CD4-positive, alpha-beta T cell treated with Interleukin-10 for 1 hour (primary cell): ENCODE measurements at regions not wholly inside any gene's neighbourhood (a gene's known extent, or its start where the extent isn't known, plus 50 kb on each side); places are given as distances from the start of the nearest gene placed in this dataset.

ENCODE experiments used
- DNase-seq: peaks from one replicate; pipeline ENCODE4 v3.0.0-alpha.2; 2020

GRCh38 chr3:177729956-177730681 lies 532.8 kb upstream of the TBL1XR1 start:
- no peak for DNase-seq

GRCh38 chr3:177730814-177731213 lies 533.5 kb upstream of the TBL1XR1 start:
- no peak for DNase-seq

- DNase-seq = no peak
Measured at GRCh38 chr3:177731644-177732268, 534.5 kb upstream of the TBL1XR1 start.

- no peak for DNase-seq
Measured at GRCh38 chr3:177733233-177733632, 536.0 kb upstream of the TBL1XR1 start.

GRCh38 chr3:177733936-177734335 lies 536.7 kb upstream of the TBL1XR1 start:
- DNase-seq = no peak

GRCh38 chr3:177735431-177735830 lies 538.1 kb upstream of the TBL1XR1 start:
- DNase-seq = no peak

GRCh38 chr3:177739461-177739860 lies 542.2 kb upstream of the TBL1XR1 start:
- no peak for DNase-seq

- DNase-seq = no peak
Measured at GRCh38 chr3:177740254-177740653, 543.0 kb upstream of the TBL1XR1 start.

- DNase-seq = no peak
Measured at GRCh38 chr3:177742273-177742672, 545.0 kb upstream of the TBL1XR1 start.

GRCh38 chr3:177743173-177743890 lies 546.0 kb upstream of the TBL1XR1 start:
- no peak for DNase-seq

- no peak for DNase-seq
Measured at GRCh38 chr3:177744873-177745606, 547.8 kb upstream of the TBL1XR1 start.

GRCh38 chr3:177745607-177746005 lies 548.3 kb upstream of the TBL1XR1 start:
- no peak for DNase-seq

- no peak for DNase-seq
Measured at GRCh38 chr3:177746337-177746933, 549.2 kb upstream of the TBL1XR1 start.

GRCh38 chr3:177749836-177750235 lies 552.6 kb upstream of the TBL1XR1 start:
- DNase-seq = no peak

- no peak for DNase-seq
Measured at GRCh38 chr3:177750436-177750835, 553.2 kb upstream of the TBL1XR1 start.

GRCh38 chr3:177751770-177752169 lies 554.5 kb upstream of the TBL1XR1 start:
- no peak for DNase-seq

- DNase-seq = no peak
Measured at GRCh38 chr3:177752831-177753230, 555.5 kb upstream of the TBL1XR1 start.

- no peak for DNase-seq
Measured at GRCh38 chr3:177753451-177754155, 556.3 kb upstream of the TBL1XR1 start.

- DNase-seq = no peak
Measured at GRCh38 chr3:177754508-177754921, 557.2 kb upstream of the TBL1XR1 start.

- DNase-seq = no peak
Measured at GRCh38 chr3:177758126-177758525, 560.8 kb upstream of the TBL1XR1 start.

GRCh38 chr3:177760803-177761202 lies 563.5 kb upstream of the TBL1XR1 start:
- no peak for DNase-seq

GRCh38 chr3:177764377-177764912 lies 567.2 kb upstream of the TBL1XR1 start:
- no peak for DNase-seq
